H9 (cell line): ENCODE measurements at regions not wholly inside any gene's neighbourhood (a gene's known extent, or its start where the extent isn't known, plus 50 kb on each side); places are given as distances from the start of the nearest gene placed in this dataset.

Experiments
- DNase-seq: peaks from one replicate; pipeline ENCODE4 v3.0.0-alpha.2; 2017
- H2AFZ ChIP-seq: one replicate; pipeline ENCODE4 v1.6.1; 2013; ENCODE audit warnings: mild to moderate bottlenecking, low read length, control low read depth, moderate library complexity
- H2AK5ac ChIP-seq: 2 replicates; pipeline ENCODE4 v1.6.1; 2013; ENCODE audit warnings: low read length, control low read depth, mixed read lengths; ENCODE audit not compliant: insufficient read length
- H2BK120ac ChIP-seq: one replicate; pipeline ENCODE4 v1.6.1; 2013; ENCODE audit warnings: low read depth, mild to moderate bottlenecking, low read length, control low read depth, inconsistent platforms; ENCODE audit not compliant: poor library complexity, severe bottlenecking
- H2BK12ac ChIP-seq: 2 replicates; pipeline ENCODE4 v1.6.1; 2013; ENCODE audit warnings: low read length, control low read depth, mixed read lengths, low read depth; ENCODE audit not compliant: insufficient read length
- H2BK15ac ChIP-seq: 2 replicates; pipeline ENCODE4 v1.6.1; 2013; ENCODE audit warnings: low read depth, low read length, control low read depth
- H2BK20ac ChIP-seq: one replicate; pipeline ENCODE4 v1.6.1; 2013; ENCODE audit warnings: low read depth, mild to moderate bottlenecking, low read length, control low read depth, inconsistent platforms; ENCODE audit not compliant: poor library complexity, severe bottlenecking
- H2BK5ac ChIP-seq: 2 replicates; pipeline ENCODE4 v1.6.1; 2013; ENCODE audit warnings: low read length, control low read depth, mixed read lengths; ENCODE audit not compliant: insufficient read length
- H3K14ac ChIP-seq: 2 replicates; pipeline ENCODE4 v1.6.1; 2013; ENCODE audit warnings: low read length, control low read depth; ENCODE audit not compliant: insufficient read depth
- H3K18ac ChIP-seq: 2 replicates; pipeline ENCODE4 v1.6.1; 2013; ENCODE audit warnings: low read depth, mild to moderate bottlenecking, mixed read lengths, low read length, control low read depth; ENCODE audit not compliant: insufficient read length
- H3K23ac ChIP-seq: 2 replicates; pipeline ENCODE4 v1.6.1; 2013; ENCODE audit warnings: low read length, control low read depth, mixed read lengths, low read depth; ENCODE audit not compliant: insufficient read length
- H3K23me2 ChIP-seq: 2 replicates; pipeline ENCODE4 v1.6.1; 2013; ENCODE audit warnings: low read depth, mild to moderate bottlenecking, mixed read lengths, low read length, control low read depth; ENCODE audit not compliant: insufficient read length, poor library complexity, severe bottlenecking
- H3K27ac ChIP-seq: 2 replicates; pipeline ENCODE4 v1.5.1; 2013; ENCODE audit warnings: low read length, control low read depth, mixed read lengths, low read depth; ENCODE audit not compliant: insufficient read length
- H3K27me3 ChIP-seq: 2 replicates; pipeline ENCODE4 v1.6.1; 2013; ENCODE audit warnings: low read length, control low read depth, inconsistent platforms; ENCODE audit not compliant: insufficient read depth
- H3K4ac ChIP-seq: 2 replicates; pipeline ENCODE4 v1.6.1; 2013; ENCODE audit warnings: low read depth, mild to moderate bottlenecking, control low read depth, inconsistent platforms, low read length, moderate library complexity
- H3K4me1 ChIP-seq: 2 replicates; pipeline ENCODE4 v1.6.1; 2013; ENCODE audit warnings: low read length, control low read depth, inconsistent platforms; ENCODE audit not compliant: insufficient read depth
- H3K4me2 ChIP-seq: 2 replicates; pipeline ENCODE4 v1.6.1; 2013; ENCODE audit warnings: low read length, control low read depth, mixed read lengths; ENCODE audit not compliant: insufficient read length, insufficient read depth
- H3K56ac ChIP-seq: 2 replicates; pipeline ENCODE4 v1.6.1; 2013; ENCODE audit warnings: low read depth, mild to moderate bottlenecking, mixed read lengths, low read length, control low read depth; ENCODE audit not compliant: insufficient read length
- H3K79me1 ChIP-seq: 2 replicates; pipeline ENCODE4 v1.6.1; 2013; ENCODE audit warnings: low read depth, mild to moderate bottlenecking, moderate library complexity, low read length, control low read depth, inconsistent platforms; ENCODE audit not compliant: insufficient read depth, poor library complexity, severe bottlenecking
- H3K79me2 ChIP-seq: 2 replicates; pipeline ENCODE4 v1.6.1; 2013; ENCODE audit warnings: low read length, control low read depth, inconsistent platforms; ENCODE audit not compliant: insufficient read depth
- H3K9ac ChIP-seq: 2 replicates; pipeline ENCODE4 v1.6.1; 2013; ENCODE audit warnings: low read length, control low read depth, mixed read lengths; ENCODE audit not compliant: insufficient read length; ENCODE audit errors: extremely low read depth
- H3K9me3 ChIP-seq: one replicate; pipeline ENCODE4 v1.6.1; 2013; ENCODE audit warnings: low read depth, low read length, inconsistent platforms; ENCODE audit not compliant: control insufficient read depth
- H3T11ph ChIP-seq: one replicate; pipeline ENCODE4 v1.6.1; 2013; ENCODE audit warnings: mild to moderate bottlenecking, low read length, control low read depth, inconsistent platforms
- H4K20me1 ChIP-seq: one replicate; pipeline ENCODE4 v1.6.1; 2013; ENCODE audit not compliant: control insufficient read depth, insufficient read length, insufficient read depth
- H4K5ac ChIP-seq: 2 replicates; pipeline ENCODE4 v1.6.1; 2013; ENCODE audit warnings: low read depth, mild to moderate bottlenecking, mixed read lengths, low read length, control low read depth; ENCODE audit not compliant: insufficient read length
- H4K8ac ChIP-seq: replicated peaks from 2 replicates; pipeline ENCODE4 v1.6.1; 2013; ENCODE audit warnings: low read length, control low read depth, mixed read lengths, low read depth; ENCODE audit not compliant: insufficient read length
- H4K91ac ChIP-seq: 2 replicates; pipeline ENCODE4 v1.6.1; 2013; ENCODE audit warnings: low read depth, mild to moderate bottlenecking, moderate library complexity, mixed read lengths, low read length, control low read depth; ENCODE audit not compliant: insufficient read length
- H3K27ac Mint-ChIP-seq, 3 experiments: 2 replicates in 2 of 3; 3 replicates in 1 of 3; pipeline ENCODE4 v1.8.0; 2020 to 2021; ENCODE audit warnings: mixed read lengths in 3 of 3, mild to moderate bottlenecking in 1 of 3, moderate library complexity in 1 of 3
- H3K27me3 Mint-ChIP-seq: 2 replicates; pipeline ENCODE4 v1.8.0; 2021; ENCODE audit warnings: low read depth, mild to moderate bottlenecking, moderate library complexity, mixed read lengths
- H3K36me3 Mint-ChIP-seq, 3 experiments: 2 replicates in 2 of 3; 3 replicates in 1 of 3; pipeline ENCODE4 v1.8.0; 2020 to 2021; ENCODE audit warnings: low read depth in 3 of 3, mixed read lengths in 3 of 3; ENCODE audit not compliant: insufficient read depth in 1 of 3
- H3K4me1 Mint-ChIP-seq, 2 experiments: 2 replicates each; pipeline ENCODE4 v1.8.0; 2020; ENCODE audit warnings: mixed read lengths in 2 of 2
- H3K4me3 Mint-ChIP-seq, 2 experiments: 2 replicates in 1 of 2; 3 replicates in 1 of 2; pipeline ENCODE4 v1.8.0; 2020 to 2021; ENCODE audit warnings: mild to moderate bottlenecking in 2 of 2, mixed read lengths in 2 of 2, moderate library complexity in 1 of 2
- H3K9me3 Mint-ChIP-seq, 2 experiments: 2 replicates in 1 of 2; 3 replicates in 1 of 2; pipeline ENCODE4 v1.8.0; 2020; ENCODE audit warnings: mild to moderate bottlenecking in 2 of 2, mixed read lengths in 2 of 2, moderate library complexity in 1 of 2
- CTCF ChIP-seq: fragments of 200-600 bp; sonication (generic); conservative IDR thresholded peaks from 3 replicates; pipeline ENCODE4 v1.8.0; 2021; ENCODE audit warnings: antibody characterized with exemption, mild to moderate bottlenecking
- WGBS: extraction: QIAGEN DNeasy Blood & Tissue Kit; methylation state at CpG from one replicate; pipeline ENCODE4 v1.1.7; 2013; ENCODE audit warnings: missing lambda C conversion rate, low lambda C conversion rate, mixed read lengths; ENCODE audit not compliant: insufficient read length; ENCODE audit errors: extremely low coverage; 5-methylcytosine and 5-hydroxymethylcytosine counted together

GRCh38 chr12:105822131-105823105, 316.3 kb downstream of the NUAK1 start:
- Histone ChIP-seq H4K91ac (no peak overlapping the region), H2BK15ac (no peak overlapping the region), H3K14ac (no peak overlapping the region), H2AK5ac (no peak overlapping the region), H3T11ph (no peak overlapping the region), H3K56ac (no peak overlapping the region), H3K23me2 (no peaks in the 10 kb centered on the region), H4K8ac (no peak overlapping the region), H4K20me1 (no peaks in the 10 kb centered on the region), H3K9ac (no peak overlapping the region), H3K23ac (no peak overlapping the region), H2AFZ (no peak overlapping the region), H3K4ac (no peak overlapping the region), H3K27me3 (no peaks in the 10 kb centered on the region), H3K4me2 (no peak overlapping the region), H3K9me3 (no peaks in the 10 kb centered on the region), H3K18ac (no peak overlapping the region), H2BK120ac (no peak overlapping the region), H3K4me1 (peaks cover 2% of the 10 kb centered on the region; the same call in 1 of the 2 replicates), H3K27ac (no peak overlapping the region), H3K79me1 (no peaks in the 10 kb centered on the region), H2BK12ac (no peak overlapping the region), H4K5ac (no peak overlapping the region), H3K79me2 (no peaks in the 10 kb centered on the region), H2BK20ac (no peak overlapping the region), H2BK5ac (no peak overlapping the region)
- no peaks in the 10 kb centered on the region; the same call in 1 of the 2 replicates for H3K27me3 Mint-ChIP-seq
- peaks cover 0 to 2% (median 0%) of the 10 kb centered on the region in 3 experiments; a peak in 3 of 7 replicates for H3K36me3 Mint-ChIP-seq
- H3K4me3 Mint-ChIP-seq = no peak overlapping the region
- no peak for DNase-seq
- WGBS = no CpG with 5 or more reads among the region's 11 CpGs
- peaks cover 20 to 21% of the 10 kb centered on the region in 2 experiments for H3K4me1 Mint-ChIP-seq
- peaks cover 3 to 8% of the 10 kb centered on the region in 2 experiments for H3K9me3 Mint-ChIP-seq
- no peak overlapping the region for H3K27ac Mint-ChIP-seq
- TF ChIP-seq CTCF = no peak
